Fibroblast of villous mesenchyme (primary cell): ENCODE measurements at regions not wholly inside any gene's neighbourhood (a gene's known extent, or its start where the extent isn't known, plus 50 kb on each side); places are given as distances from the start of the nearest gene placed in this dataset.

Source experiments
- DNase-seq: peaks from one replicate; pipeline ENCODE4 v3.0.0-alpha.2; 2010; ENCODE audit warnings: low read depth
- H3K4me3 ChIP-seq: 2 replicates; pipeline ENCODE4 v1.5.1; 2011; ENCODE audit warnings: low read depth, mild to moderate bottlenecking, low read length
- TF ChIP-seq, protein P1 (sequence below): IDR thresholded peaks from 2 replicates; pipeline ENCODE4 v1.5.1; 2012; ENCODE audit warnings: low read depth, mild to moderate bottlenecking, low read length; ENCODE audit not compliant: insufficient read depth

DNA sequence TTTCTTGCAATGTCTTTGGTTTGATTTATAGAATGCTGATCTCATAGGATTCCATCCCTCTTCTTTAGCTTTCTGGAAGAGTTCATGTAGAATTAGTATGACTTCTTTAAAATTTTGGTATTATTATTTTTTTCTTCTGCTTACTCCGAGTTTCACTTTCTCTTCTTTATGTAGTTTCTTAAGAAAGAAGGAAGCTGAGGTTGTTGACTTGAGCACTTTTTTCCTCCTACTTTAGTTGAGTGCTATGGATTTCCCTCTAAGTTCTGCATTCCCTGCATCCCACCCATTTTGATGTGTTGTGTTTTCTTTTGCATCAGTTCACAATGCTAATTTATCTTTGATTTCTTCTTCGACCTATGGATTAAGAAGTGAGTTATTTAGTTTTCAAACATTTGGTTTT lies 78.9 kb upstream of the SPRED2 start:
- TF ChIP-seq, protein P1, sequence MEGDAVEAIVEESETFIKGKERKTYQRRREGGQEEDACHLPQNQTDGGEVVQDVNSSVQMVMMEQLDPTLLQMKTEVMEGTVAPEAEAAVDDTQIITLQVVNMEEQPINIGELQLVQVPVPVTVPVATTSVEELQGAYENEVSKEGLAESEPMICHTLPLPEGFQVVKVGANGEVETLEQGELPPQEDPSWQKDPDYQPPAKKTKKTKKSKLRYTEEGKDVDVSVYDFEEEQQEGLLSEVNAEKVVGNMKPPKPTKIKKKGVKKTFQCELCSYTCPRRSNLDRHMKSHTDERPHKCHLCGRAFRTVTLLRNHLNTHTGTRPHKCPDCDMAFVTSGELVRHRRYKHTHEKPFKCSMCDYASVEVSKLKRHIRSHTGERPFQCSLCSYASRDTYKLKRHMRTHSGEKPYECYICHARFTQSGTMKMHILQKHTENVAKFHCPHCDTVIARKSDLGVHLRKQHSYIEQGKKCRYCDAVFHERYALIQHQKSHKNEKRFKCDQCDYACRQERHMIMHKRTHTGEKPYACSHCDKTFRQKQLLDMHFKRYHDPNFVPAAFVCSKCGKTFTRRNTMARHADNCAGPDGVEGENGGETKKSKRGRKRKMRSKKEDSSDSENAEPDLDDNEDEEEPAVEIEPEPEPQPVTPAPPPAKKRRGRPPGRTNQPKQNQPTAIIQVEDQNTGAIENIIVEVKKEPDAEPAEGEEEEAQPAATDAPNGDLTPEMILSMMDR, result no peak
- DNase-seq, result no peak
- no peak overlapping the region for H3K4me3 ChIP-seq

DNA sequence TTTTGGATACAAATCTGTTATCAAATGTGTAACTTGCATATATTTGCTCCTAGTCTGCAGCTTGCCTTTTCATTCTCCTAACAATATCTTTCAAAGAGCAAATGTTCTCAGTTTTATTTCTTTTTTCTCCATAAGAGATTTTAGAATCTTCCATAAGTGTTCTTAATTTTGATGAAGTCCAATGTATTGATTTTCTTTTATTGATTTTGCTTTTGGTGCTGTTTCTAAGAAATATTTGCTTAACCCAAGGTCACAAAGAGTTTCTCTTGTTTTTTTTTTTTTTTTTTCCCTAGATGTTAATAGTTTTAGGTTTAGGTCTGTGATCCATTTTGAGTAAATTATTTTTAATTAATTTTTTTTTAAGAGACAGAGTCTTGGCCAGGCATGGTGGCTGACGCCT lies 75.8 kb upstream of the SPRED2 start:
- no peak overlapping the region for H3K4me3 ChIP-seq
- TF ChIP-seq, protein P1, result no peak
- no peak for DNase-seq

DNA sequence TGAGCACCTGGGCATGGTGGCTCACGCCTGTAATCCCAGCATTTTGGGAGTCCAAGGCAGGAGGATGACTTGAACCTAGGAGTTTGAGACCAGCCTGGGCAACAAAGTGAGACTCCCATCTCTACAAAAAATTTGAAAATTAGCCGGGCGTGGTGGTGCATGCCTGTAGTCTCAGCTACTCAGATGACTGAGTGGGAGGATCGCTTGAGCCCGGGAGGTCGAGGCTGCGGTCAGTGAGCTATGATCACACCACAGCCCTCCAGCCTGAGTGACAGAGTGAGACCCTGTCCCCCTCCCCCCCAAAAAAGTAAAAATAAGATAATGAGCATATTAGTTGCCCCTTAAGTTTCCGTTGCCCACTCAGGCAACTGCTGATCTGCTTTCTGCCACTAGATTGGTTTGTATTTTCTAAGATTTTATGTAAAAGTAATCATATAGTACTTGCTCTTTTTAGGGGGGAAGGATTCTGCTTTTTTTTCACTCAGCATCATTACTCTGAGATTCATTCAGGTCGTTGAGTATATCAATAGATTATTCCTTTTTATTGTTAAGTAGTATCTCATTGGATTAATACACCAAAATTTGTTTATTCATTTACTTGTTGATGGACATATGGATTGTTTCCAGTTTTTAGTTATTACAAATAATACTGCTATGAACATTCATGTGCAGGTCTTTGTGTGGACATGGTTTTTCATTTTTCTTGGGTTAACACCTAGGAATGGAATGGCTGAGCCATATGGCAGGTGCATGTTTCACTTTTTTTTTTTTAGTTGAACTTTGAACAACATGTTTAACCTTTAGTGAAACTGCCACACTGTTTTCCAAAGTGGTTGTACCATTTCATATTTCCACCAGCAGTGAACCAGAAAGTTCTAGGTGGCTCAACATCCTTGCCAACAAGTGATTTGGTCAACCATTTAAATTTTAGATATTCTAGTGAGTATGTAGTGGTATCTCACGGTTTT lies 75.0 kb upstream of the SPRED2 start:
- TF ChIP-seq, protein P1, result no peak
- DNase-seq, result no peak
- H3K4me3 ChIP-seq, result no peak overlapping the region

DNA sequence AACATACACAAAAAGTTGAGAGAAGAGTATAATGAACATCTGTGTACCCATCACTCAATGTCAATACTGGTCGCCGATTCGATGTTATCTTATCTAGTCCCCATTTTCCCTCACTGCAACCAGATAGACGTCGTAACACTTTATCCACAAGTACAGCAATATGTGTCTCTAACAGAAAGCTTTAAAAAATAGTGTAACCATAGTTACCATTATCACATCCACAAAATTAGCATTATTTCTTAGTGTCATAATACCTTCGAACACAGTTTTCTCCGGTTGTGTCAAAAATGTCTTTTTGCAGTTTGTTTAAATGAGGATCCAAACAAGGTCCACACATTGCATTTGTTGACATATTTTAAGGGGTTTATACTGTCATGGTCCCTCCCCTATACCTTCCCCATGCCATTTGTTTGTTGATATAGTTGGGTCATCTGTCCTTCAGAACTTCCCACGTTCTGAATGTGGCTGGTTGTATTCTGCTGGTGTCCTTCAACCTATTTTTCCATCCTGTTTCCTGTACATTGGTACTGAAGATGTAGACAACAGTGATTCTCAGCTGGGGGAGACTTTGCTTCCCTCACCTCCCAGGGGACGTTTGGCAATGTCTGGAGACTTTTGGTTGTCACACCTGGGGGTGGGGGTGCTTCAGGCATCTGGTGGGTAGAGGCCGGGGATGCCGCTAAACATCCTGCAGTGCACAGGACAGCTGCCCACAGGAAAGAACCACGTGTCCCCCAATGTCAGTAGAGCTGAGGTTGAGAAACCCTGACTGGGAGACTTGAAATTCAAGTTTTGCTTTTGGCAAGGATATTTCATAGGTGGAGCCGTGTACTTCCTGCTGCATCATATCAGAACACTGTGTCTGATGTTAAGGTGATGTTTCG lies 72.7 kb upstream of the SPRED2 start:
- no peak overlapping the region for H3K4me3 ChIP-seq
- DNase-seq, result no peak
- TF ChIP-seq, protein P1, result no peak

DNA sequence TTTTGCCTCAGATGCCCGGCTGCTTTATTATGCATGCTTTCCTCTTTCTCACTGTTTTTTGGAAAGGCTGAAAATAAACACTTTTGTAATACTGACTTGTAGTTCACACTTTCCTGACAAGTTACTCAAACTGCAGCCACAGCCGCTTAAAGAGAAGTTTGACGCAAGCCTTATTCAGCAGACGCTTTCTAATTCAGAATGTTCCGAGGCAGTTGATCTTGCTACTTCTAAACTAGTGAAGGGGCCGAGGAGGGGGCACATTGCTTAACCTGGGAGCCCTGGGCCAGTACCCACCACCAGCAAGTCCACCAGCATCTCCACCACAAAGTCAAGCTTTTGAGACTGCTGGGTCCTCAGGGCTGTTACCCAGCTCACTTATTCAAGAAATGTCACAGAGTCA lies 71.8 kb upstream of the SPRED2 start:
- TF ChIP-seq, protein P1, result no peak
- no peak overlapping the region for H3K4me3 ChIP-seq
- no peak for DNase-seq

DNA sequence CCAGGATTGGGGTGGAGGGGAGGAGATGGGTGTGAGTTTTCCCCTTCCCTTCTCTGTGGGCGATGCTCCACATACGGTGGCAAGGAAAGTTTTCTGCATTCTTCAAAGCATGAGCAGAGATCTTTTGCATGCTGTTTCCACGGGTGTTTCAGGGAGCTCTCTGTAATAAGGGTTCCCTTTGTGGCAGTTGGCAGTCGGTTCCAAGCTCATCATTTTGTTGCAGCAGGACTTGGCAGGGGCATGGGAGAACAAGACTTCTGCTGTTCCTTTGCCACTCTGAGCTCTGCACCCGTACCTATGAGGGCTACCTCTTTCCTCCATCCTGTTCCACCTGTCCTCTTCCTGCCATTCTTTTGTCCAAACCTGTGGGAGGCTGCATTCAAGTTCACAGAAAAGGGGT lies 71.3 kb upstream of the SPRED2 start:
- TF ChIP-seq, protein P1, result no peak
- H3K4me3 ChIP-seq, result no peak overlapping the region
- no peak for DNase-seq
